Endothelial cell (in vitro differentiated cells): ENCODE measurements at regions not wholly inside any gene's neighbourhood (a gene's known extent, or its start where the extent isn't known, plus 50 kb on each side); places are given as distances from the start of the nearest gene placed in this dataset.

Experiments used
- DNase-seq: peaks from one replicate; pipeline ENCODE4 v3.0.0; 2021; ENCODE audit warnings: low spot score
- H3K27ac Mint-ChIP-seq: one replicate; pipeline ENCODE4 v1.8.0; 2021; ENCODE audit warnings: mixed read lengths, inconsistent platforms; ENCODE audit not compliant: unreplicated experiment
- H3K27me3 Mint-ChIP-seq: one replicate; pipeline ENCODE4 v1.8.0; 2021; ENCODE audit warnings: mild to moderate bottlenecking, moderate library complexity, mixed read lengths, inconsistent platforms; ENCODE audit not compliant: unreplicated experiment
- H3K36me3 Mint-ChIP-seq: one replicate; pipeline ENCODE4 v1.8.0; 2021; ENCODE audit warnings: mild to moderate bottlenecking, low read depth, mixed read lengths, inconsistent platforms; ENCODE audit not compliant: unreplicated experiment
- H3K4me1 Mint-ChIP-seq: one replicate; pipeline ENCODE4 v1.8.0; 2021; ENCODE audit warnings: mild to moderate bottlenecking, mixed read lengths, inconsistent platforms; ENCODE audit not compliant: unreplicated experiment
- H3K4me3 Mint-ChIP-seq: one replicate; pipeline ENCODE4 v1.8.0; 2021; ENCODE audit warnings: mild to moderate bottlenecking, mixed read lengths, inconsistent platforms; ENCODE audit not compliant: unreplicated experiment
- H3K9me3 Mint-ChIP-seq: one replicate; pipeline ENCODE4 v1.8.0; 2021; ENCODE audit warnings: mixed read lengths, inconsistent platforms; ENCODE audit not compliant: unreplicated experiment
- CTCF ChIP-seq: fragments of 200-600 bp; sonication (generic); IDR thresholded peaks from one replicate; pipeline ENCODE4 v1.5.0; 2021; ENCODE audit warnings: antibody characterized with exemption; ENCODE audit not compliant: unreplicated experiment

DNA sequence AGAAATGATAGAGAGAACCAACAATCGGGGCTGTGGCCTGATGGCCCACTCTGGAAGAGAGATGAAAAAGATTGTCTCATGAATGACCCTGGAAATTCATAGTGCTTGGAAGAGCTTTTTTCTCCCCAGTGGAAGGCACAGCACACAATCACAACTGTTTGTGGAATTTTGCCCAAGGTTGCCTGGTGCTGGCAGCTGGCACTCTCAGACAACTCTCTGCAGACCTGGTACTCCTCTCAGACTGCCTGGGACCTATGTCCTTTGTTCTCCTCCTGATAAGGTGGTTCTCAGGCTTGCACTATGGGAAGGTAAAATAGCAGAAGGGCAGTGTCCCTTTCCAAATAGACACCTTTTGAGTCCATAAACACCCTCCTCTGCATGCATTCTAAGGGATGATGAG is 144.1 kb upstream of the SEL1L start:
- TF ChIP-seq CTCF, result no peak

GRCh38 chr14:81679226-81679625 is 145.6 kb upstream of the SEL1L start:
- peaks cover 7% of the 10 kb centered on the region for H3K27me3 Mint-ChIP-seq
- no peak for TF ChIP-seq CTCF
- H3K9me3 Mint-ChIP-seq, result no peaks in the 10 kb centered on the region
- DNase-seq, result no peak
- H3K27ac Mint-ChIP-seq, result no peak overlapping the region
- H3K36me3 Mint-ChIP-seq, result no peaks in the 10 kb centered on the region
- no peak overlapping the region for H3K4me3 Mint-ChIP-seq
- H3K4me1 Mint-ChIP-seq, result peaks cover 5% of the 10 kb centered on the region

More for the DNA sequence above, 144.1 kb upstream of the SEL1L start:
- Mint-ChIP-seq H3K4me3 (no peak overlapping the region), H3K36me3 (no peaks in the 10 kb centered on the region), H3K4me1 (peaks cover 5% of the 10 kb centered on the region), H3K27me3 (peaks cover 7% of the 10 kb centered on the region), H3K27ac (no peak overlapping the region), H3K9me3 (no peaks in the 10 kb centered on the region)
- DNase-seq, result no peak

- H3K36me3 Mint-ChIP-seq, result no peaks in the 10 kb centered on the region
- H3K27ac Mint-ChIP-seq, result no peak overlapping the region
- H3K4me1 Mint-ChIP-seq, result peaks cover 5% of the 10 kb centered on the region
- DNase-seq, result no peak
- no peaks in the 10 kb centered on the region for H3K9me3 Mint-ChIP-seq
- H3K4me3 Mint-ChIP-seq, result no peak overlapping the region
- H3K27me3 Mint-ChIP-seq, result peaks cover 7% of the 10 kb centered on the region
- no peak for TF ChIP-seq CTCF
Measured at GRCh38 chr14:81681541-81681940, 147.9 kb upstream of the SEL1L start.

- H3K36me3 Mint-ChIP-seq, result no peaks in the 10 kb centered on the region
- DNase-seq, result no peak
- peaks cover 5% of the 10 kb centered on the region for H3K4me1 Mint-ChIP-seq
- H3K9me3 Mint-ChIP-seq, result no peaks in the 10 kb centered on the region
- H3K27ac Mint-ChIP-seq, result no peak overlapping the region
- H3K4me3 Mint-ChIP-seq, result no peak overlapping the region
- peaks cover 7% of the 10 kb centered on the region for H3K27me3 Mint-ChIP-seq
- TF ChIP-seq CTCF, result no peak
Measured at GRCh38 chr14:81682134-81682533, 148.5 kb upstream of the SEL1L start.

DNA sequence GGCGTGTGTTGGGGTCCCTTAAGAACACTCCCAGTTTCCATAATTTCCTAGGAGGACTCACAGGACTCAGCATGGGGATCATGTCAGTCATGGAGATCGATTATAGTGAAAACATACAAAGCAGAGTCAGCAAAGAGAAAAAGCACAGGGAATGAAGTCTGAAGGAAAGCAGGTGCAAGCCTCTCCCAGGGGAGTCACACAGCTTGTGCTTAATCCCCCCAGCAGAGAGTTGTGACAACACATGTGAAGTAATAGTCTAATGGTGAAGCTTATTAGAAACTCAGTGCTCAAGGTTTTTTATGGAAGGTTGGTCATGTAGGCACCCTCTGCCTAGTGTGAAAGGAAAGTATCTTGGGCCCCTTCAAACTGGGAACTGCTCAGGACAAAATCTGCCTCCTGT is 149.0 kb upstream of the SEL1L start:
- no peak for TF ChIP-seq CTCF
- H3K27ac Mint-ChIP-seq, result no peak overlapping the region
- H3K27me3 Mint-ChIP-seq, result peaks cover 7% of the 10 kb centered on the region
- H3K36me3 Mint-ChIP-seq, result no peaks in the 10 kb centered on the region
- H3K4me3 Mint-ChIP-seq, result no peak overlapping the region
- peaks cover 5% of the 10 kb centered on the region for H3K4me1 Mint-ChIP-seq
- no peaks in the 10 kb centered on the region for H3K9me3 Mint-ChIP-seq
- no peak for DNase-seq
